SU-DHL-6 (cell line): ENCODE measurements at regions not wholly inside any gene's neighbourhood (a gene's known extent, or its start where the extent isn't known, plus 50 kb on each side); places are given as distances from the start of the nearest gene placed in this dataset.

Experiments
- CTCF ChIP-seq: fragments of 200-600 bp; sonication (generic); IDR thresholded peaks from one replicate; pipeline ENCODE4 v1.5.1; 2017; ENCODE audit warnings: antibody characterized with exemption, mild to moderate bottlenecking, low read length, moderate library complexity; ENCODE audit not compliant: insufficient read depth, poor library complexity, severe bottlenecking
- EZH2phosphoT487 ChIP-seq: fragments of 200-600 bp; sonication (generic), shearing (Covaris generic); conservative IDR thresholded peaks from 2 replicates; pipeline ENCODE4 v1.6.1; 2018; ENCODE audit warnings: mild to moderate bottlenecking, antibody characterized with exemption, low read length, moderate library complexity, mixed read lengths

- TF ChIP-seq CTCF (no peak), EZH2phosphoT487 (no peak)
These were observed 333.6 kb upstream of the OPRM1 start for GRCh38 chr6:153705429-153705828.
